Panc1 (cell line): ENCODE measurements at regions not wholly inside any gene's neighbourhood (a gene's known extent, or its start where the extent isn't known, plus 50 kb on each side); places are given as distances from the start of the nearest gene placed in this dataset.

Experiments used
- ATAC-seq: fragments of 200-7000 bp; cut with Tn5 transposase; 2 replicates; pipeline ENCODE4 v1.9.1; 2020; ENCODE audit warnings: mild to moderate bottlenecking, moderate library complexity
- BruUV-seq: library from RNA; stranded (reverse); fragments of 400-500 nt; replicated peaks from 2 replicates; lab custom pipeline; 2021; lab: Mats Ljungman, UMichigan
- CTCF ChIA-PET: fragments of 300-600 bp; sonication (Branson Sonifier 250); formaldehyde crosslinking; loops from one replicate; lab custom pipeline; 2022; ENCODE audit warnings: antibody characterized with exemption; lab: Charles Lee
- POLR2A ChIA-PET: fragments of 300-600 bp; sonication (Branson Sonifier 250); formaldehyde crosslinking; loops from one replicate; lab custom pipeline; 2022; ENCODE audit warnings: antibody characterized with exemption; lab: Charles Lee
- DNase-seq: peaks from one replicate; pipeline ENCODE4 v3.0.0-alpha.2; 2010; ENCODE audit warnings: low read depth, low spot score
- H3K27ac ChIP-seq: 2 replicates; pipeline ENCODE4 v1.5.1; 2011; ENCODE audit warnings: mild to moderate bottlenecking, low read length, inconsistent platforms
- H3K27me3 ChIP-seq: fragments of 200-500 bp; sonication (Bioruptor generic); 2 replicates; pipeline ENCODE4 v1.6.0; 2014; ENCODE audit warnings: low read length, inconsistent platforms; ENCODE audit not compliant: control insufficient read depth, insufficient read depth
- H3K36me3 ChIP-seq: fragments of 200-500 bp; sonication (Bioruptor generic); 2 replicates; pipeline ENCODE4 v1.5.1; 2014; ENCODE audit warnings: inconsistent platforms, mild to moderate bottlenecking, low read length, moderate library complexity; ENCODE audit not compliant: control insufficient read depth, insufficient read depth
- H3K4me1 ChIP-seq: 2 replicates; pipeline ENCODE4 v1.5.1; 2011; ENCODE audit warnings: inconsistent platforms, mild to moderate bottlenecking, low read length, moderate library complexity; ENCODE audit not compliant: control insufficient read depth, insufficient read depth
- H3K4me3 ChIP-seq, 2 experiments: 2 replicates each; pipeline ENCODE4 v1.5.1; 2011 to 2012; ENCODE audit warnings: low read depth in 2 of 2, low read length in 2 of 2, mild to moderate bottlenecking in 2 of 2, inconsistent platforms in 1 of 2, moderate library complexity in 1 of 2
- H3K9me3 ChIP-seq: fragments of 200-500 bp; sonication (Bioruptor generic); 2 replicates; pipeline ENCODE4 v1.5.1; 2014; ENCODE audit warnings: low read depth, mild to moderate bottlenecking, inconsistent platforms, low read length, moderate library complexity; ENCODE audit not compliant: control insufficient read depth, insufficient read depth
- CTCF ChIP-seq: fragments of 450-650 bp; IDR thresholded peaks from 2 replicates; pipeline ENCODE4 v1.5.1; 2017; ENCODE audit warnings: mild to moderate bottlenecking
- POLR2AphosphoS5 ChIP-seq: IDR thresholded peaks from 2 replicates; pipeline ENCODE4 v1.6.1; 2012; ENCODE audit warnings: mild to moderate bottlenecking, low read depth, low read length, moderate library complexity
- REST ChIP-seq, 2 experiments: IDR thresholded peaks; 2 replicates each; pipeline ENCODE4 v1.6.1; 2011 to 2012; ENCODE audit warnings: low read depth in 2 of 2, control low read depth in 1 of 2, low read length in 1 of 2, mild to moderate bottlenecking in 1 of 2, moderate library complexity in 1 of 2; ENCODE audit not compliant: insufficient read depth in 1 of 2
- SIN3A ChIP-seq: IDR thresholded peaks from 2 replicates; pipeline ENCODE4 v1.6.1; 2012; ENCODE audit warnings: low read depth, mild to moderate bottlenecking, low read length, moderate library complexity, borderline replicate concordance; ENCODE audit not compliant: insufficient read depth
- TCF7L2 ChIP-seq: IDR thresholded peaks from 2 replicates; pipeline ENCODE4 v1.6.1; 2011; ENCODE audit warnings: mild to moderate bottlenecking, low read depth, low read length, inconsistent platforms
- in situ Hi-C: cut with HindIII; loops from 2 replicates; pipeline ENCODE4 v1.10.0; 2016; ENCODE audit warnings: low sequenced_read_pairs, low pct_unique_long_range_greater_than_20kb
- intact Hi-C: fragments of 100-400 bp; cut with micrococcal nuclease; formaldehyde crosslinking; loops from one replicate; pipeline ENCODE4 v1.10.0; 2022; ENCODE audit not compliant: unreplicated experiment

DNA sequence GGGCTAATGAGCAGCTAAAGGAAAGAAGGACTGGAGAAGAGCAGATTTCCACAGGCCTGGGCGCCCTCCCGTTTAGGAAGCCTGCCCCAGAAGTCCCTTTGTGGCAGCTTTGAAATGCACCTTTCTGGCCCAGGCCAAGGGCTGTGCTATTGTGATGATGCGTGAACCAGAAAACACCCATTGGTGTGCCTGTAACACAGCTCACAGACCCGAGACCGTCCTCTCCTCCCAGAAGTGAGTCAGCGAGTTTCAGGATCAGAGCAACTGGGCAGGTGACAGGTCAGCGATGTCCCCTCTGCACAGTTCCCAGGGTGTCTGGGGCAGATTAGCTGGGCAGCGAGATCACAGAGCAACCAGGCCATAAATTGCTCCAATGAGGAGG is 71.9 kb upstream of the SULF2 start:
- Histone ChIP-seq H3K27ac (no peak overlapping the region), H3K27me3 (no peaks in the 10 kb centered on the region), H3K9me3 (no peaks in the 10 kb centered on the region), H3K4me3 (no peak overlapping the region), H3K36me3 (no peaks in the 10 kb centered on the region), H3K4me1 (no peaks in the 10 kb centered on the region)
- in situ Hi-C loops (no loop called here), intact Hi-C loops (no loop called here)
- ATAC-seq: no peak
- no peak for DNase-seq
- TF ChIP-seq TCF7L2 (no peak), CTCF (no peak), POLR2AphosphoS5 (no peak), SIN3A (no peak), REST (IDR thresholded peaks at IDR 0.05; ENCODE audit: insufficient read depth in 1 of 2, low read depth in 2 of 2, low read length in 1 of 2) (no peak)
- CTCF ChIA-PET: interaction anchor here (0.5 kb wide), 1 partner anchor 332 kb away, joined by 3 read pairs; no protein-coding TSS in a partner anchor
- BruUV-seq: no TSS peak
- POLR2A ChIA-PET: interaction anchor here (0.6 kb wide), 2 partner anchors 772 to 933 kb away, joined by 3 to 9 read pairs; no protein-coding TSS in a partner anchor

DNA sequence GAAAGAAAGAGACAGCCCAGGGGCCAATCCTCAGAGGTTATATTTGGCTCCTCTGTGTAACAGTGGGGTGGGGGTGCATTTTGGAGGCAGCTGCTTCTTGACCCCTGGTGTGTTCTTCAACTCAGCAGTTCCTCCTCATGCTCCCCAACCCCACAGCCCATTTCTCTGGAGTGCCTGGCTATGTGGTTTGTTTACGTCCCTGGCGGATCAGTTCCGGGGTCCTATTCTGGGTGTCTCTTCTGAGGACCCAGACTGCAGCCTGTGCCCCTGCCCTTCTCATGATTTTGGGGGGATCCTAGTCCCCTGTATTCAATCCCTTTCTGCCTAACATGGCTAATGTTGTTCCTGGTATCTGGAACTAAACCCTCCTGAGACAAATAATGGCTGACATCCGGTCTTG is 70.5 kb upstream of the SULF2 start:
- intact Hi-C loops (no loop called here), in situ Hi-C loops (no loop called here)
- no TSS peak for BruUV-seq
- H3K27me3 ChIP-seq: no peaks in the 10 kb centered on the region
- H3K36me3 ChIP-seq: no peaks in the 10 kb centered on the region
- TF ChIP-seq REST (IDR thresholded peaks at IDR 0.05; ENCODE audit: insufficient read depth in 1 of 2, low read depth in 2 of 2, low read length in 1 of 2) (no peak), POLR2AphosphoS5 (no peak), CTCF (no peak), SIN3A (no peak), TCF7L2 (no peak)
- ATAC-seq (no peak), DNase-seq (no peak)
- no peak overlapping the region for H3K4me3 ChIP-seq
- no peaks in the 10 kb centered on the region for H3K9me3 ChIP-seq
- no peak overlapping the region for H3K27ac ChIP-seq
- H3K4me1 ChIP-seq: no peaks in the 10 kb centered on the region
- CTCF ChIA-PET: no interaction called here
- POLR2A ChIA-PET: no interaction called here
